NCI-H2171 (cell line): ENCODE measurements at regions not wholly inside any gene's neighbourhood (a gene's known extent, or its start where the extent isn't known, plus 50 kb on each side); places are given as distances from the start of the nearest gene placed in this dataset.

Source experiments
- DNase-seq: peaks from one replicate; lab custom pipeline; 2025; lab: John Stamatoyannopoulos, UW

GRCh38 chr19:31089681-31090080 is 259.6 kb downstream of the TSHZ3 start:
- no peak for DNase-seq

DNA sequence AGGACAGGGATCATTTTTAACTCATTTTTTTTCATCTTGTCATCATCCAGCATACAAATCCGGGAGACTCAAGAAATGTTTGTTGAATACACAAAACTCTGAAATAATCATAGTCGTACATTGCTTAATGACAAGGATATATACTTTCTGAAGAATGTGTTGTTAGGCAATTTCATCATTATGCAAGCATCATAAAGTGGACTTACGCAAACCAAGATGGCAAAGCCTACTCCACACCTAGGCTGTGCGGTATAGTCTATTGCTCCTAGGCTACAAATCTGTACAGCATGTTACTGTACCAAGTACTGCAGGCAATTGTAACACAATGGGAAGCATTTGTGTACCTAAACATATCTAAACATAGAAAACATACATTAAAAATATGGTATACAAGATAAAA is 264.1 kb downstream of the TSHZ3 start:
- no peak for DNase-seq

- DNase-seq: no peak
These were observed 266.1 kb downstream of the TSHZ3 start for GRCh38 chr19:31083105-31083504.

- no peak for DNase-seq
These were observed 274.0 kb downstream of the TSHZ3 start for GRCh38 chr19:31075146-31075655.

GRCh38 chr19:31074199-31075125 is 274.8 kb downstream of the TSHZ3 start:
- DNase-seq: no peak

DNA sequence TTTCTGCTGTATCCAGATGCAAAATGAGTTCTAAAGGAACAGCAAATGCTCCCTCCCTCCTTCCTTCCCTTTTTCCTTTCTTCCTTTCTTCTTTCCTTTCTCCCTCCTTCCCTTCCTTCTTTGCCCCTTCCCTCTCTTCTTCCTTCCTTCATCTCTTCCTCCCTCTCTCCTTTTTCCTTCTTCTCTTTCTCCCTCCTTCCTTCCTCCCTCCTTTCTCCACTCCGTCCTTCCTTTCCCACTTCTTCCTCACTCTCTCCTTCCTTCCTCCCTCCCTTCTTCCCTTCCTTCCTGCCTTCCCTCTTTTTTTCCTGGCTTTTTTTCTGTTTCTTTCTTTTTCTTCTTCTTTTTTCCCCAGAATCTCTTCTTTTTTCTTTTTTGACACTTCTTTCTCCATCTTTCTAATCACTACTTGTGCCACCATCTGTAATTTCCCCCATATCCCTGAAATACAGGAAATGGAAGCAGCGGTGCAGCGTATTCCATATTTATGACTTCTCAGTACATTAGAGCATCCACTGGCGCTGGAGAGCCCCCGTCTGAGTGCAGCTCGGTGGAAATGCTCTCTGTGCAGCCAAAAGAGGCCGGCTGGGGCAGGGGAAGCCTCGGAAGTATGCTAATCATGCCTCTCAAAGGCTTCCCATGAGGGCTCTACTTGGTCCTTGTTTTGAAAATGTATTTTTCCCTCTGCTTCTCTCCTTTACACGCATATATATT is 275.6 kb downstream of the TSHZ3 start:
- no peak for DNase-seq

- DNase-seq: no peak
These were observed 276.8 kb downstream of the TSHZ3 start for GRCh38 chr19:31072451-31072850.

- no peak for DNase-seq
These were observed 277.9 kb downstream of the TSHZ3 start for GRCh38 chr19:31071136-31071855.

DNA sequence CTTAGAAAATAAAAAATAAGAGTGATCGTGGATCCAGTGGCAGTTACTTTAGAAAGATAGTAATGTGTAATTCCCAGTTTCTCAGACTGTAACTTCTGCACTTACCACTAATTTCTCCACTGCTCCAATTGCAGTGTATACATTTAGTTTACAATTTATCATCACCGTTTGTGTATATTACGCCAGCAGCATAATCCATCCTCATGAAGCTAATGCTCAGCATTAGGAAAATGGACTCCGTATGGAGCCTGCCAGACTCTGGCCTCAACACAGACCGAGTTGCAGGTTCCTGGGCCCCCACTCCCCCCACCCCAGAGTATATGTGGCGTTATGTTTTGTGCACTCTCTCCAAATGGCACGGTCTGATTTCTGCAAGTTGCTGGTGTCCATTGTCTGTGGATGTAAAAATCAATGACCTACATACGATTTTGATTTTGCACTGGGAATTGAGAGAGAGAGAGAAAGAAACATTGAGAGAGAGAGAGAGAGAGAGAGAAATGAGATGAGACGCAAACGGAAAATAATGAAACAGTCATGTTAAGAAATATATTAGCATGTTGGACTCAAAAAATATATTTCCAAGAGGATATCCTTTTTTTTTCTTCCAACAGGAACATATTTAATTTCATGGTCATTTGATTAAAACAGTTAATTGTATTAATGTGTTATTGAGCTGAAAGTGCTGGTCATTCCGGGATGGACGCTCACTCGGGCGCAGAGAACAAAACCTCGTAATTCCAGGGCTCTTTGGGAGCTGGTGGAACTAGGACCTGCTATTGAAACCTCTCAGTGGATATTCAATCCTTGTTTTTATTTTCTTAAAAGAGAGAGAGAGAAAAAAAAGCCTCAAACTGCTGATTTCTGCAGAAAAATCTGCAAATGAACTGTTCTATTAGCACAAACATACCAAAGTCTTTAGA is 278.8 kb downstream of the TSHZ3 start:
- DNase-seq: no peak

DNA sequence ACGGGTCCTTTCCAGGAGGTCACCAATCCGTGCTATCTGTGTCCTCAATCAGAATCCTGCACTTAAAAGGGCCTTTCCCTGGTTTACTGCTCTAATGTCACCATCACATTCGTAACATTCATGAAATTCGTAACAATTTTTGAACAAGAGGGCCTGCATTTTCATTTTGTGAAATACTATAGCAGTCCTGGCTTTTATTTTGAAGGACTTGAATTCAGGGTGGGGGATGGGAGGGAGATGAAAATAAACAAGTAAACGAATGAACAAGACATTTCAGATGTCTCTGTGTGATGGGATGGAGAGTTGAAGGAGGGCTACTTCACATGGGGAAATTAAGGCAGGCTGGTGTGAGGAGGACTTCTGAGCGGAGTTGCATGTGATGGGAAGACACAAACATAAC is 281.0 kb downstream of the TSHZ3 start:
- no peak for DNase-seq

DNA sequence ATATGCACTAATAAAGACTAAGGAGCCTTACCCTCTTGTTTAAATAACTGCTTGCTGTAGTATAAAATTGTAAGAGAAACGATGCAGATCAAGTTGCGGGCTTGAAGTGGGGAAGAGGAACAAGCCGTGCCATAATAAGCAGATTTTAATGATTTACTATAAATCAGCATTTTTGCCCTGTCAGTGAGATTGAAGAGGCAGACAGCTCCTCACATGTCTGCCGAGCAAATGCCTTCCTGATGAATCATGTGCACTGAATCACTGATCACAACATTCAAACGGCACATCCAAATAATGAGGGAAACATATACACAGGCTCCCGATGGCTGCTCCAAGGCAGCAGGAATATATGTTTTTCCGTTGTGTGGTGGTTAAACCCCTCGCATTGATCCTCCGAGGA is 282.9 kb downstream of the TSHZ3 start:
- DNase-seq: no peak

- no peak for DNase-seq
These were observed 284.7 kb downstream of the TSHZ3 start for GRCh38 chr19:31064491-31064890.

DNA sequence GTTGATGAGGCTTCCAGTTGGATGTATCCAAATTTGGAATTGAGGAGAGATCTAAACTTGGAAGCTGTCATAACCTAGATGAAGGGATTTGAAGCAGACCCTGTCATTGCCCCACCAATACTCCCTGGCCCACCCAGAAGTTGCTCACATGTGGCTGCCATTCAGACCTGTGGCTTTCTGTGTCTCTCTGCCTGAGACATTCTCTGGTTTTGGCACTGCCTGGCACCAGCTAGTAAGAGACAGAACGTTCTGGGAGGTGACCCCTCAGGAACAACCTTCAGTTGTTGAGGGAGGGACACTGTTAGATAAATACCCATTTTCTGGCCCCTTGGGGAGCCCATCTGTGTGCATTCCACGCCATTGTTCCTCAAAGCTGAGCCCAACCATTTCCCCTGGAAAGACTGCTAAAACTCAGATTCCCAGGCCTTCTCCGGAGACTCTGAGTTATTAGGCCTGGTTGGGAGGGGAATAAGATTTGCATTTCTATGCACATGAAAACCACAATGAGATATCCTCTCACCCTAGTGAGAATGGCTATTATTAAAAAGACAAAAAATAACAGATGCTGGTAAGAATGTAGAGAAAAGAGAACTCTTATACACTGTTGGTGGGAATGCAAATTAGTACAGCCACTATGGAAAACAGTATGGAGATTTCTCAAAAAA is 290.4 kb downstream of the TSHZ3 start:
- no peak for DNase-seq

DNA sequence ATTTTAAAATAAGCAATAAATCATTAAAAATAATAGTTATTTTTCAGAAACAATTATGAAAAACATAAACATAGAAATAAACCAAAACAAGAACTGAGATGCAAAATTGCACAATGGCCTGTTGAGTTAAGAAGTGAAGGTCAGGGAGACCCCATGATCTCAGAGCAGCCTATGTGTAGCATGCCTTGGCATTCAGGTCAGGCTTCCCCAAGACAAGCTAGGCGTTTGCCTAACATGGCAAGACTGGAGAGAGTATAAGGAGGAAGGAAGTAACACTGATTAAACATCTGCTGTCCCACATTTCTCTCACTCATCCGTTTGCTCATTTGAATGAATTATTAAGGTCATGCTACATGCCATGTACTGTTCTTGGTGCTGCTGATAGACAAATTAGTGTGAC is 291.8 kb downstream of the TSHZ3 start:
- DNase-seq: no peak

- no peak for DNase-seq
These were observed 293.8 kb downstream of the TSHZ3 start for GRCh38 chr19:31055454-31055853.

- DNase-seq: no peak
These were observed 294.8 kb downstream of the TSHZ3 start for GRCh38 chr19:31054430-31054829.

- no peak for DNase-seq
These were observed 299.8 kb downstream of the TSHZ3 start for GRCh38 chr19:31049431-31049830.

GRCh38 chr19:31046024-31046423 is 303.2 kb downstream of the TSHZ3 start:
- no peak for DNase-seq

DNA sequence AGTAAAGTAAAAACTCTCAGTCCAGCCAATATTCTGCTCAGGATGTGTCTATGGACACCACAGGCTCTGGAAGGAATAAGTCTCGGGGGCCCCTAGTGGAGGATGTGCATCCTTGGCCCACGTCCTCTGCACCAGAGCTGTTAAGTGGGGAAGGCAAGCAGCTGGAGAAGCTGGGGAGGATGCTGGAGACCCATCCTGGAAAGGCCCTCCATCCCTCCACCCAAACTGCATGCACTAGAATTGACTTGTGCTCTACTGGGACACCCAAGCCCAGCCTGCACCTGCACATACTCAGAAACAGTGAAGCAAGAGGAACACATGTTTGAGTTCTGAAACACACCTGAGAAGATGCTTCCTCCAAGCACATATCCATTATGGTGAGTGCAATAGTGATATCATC is 307.8 kb downstream of the TSHZ3 start:
- DNase-seq: no peak

DNA sequence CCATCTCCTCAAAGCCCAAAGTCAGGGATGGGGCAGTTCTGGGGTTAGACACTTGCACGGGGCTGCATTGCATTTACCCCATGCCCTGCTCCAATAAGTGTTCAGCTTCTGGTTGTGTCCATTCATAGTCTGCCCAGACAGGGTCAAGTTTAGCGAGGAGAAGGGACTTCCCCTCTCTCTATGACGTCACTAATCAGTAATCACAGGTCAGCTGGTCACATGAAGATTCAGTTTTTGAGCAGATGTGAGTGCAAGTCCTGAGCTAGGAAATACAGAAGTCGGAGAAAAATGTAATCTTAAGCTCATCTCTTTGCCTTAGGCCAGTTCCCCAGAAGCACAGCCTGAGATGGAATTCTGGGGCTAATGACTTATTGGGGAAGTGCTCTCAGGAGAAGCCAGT is 310.1 kb downstream of the TSHZ3 start:
- no peak for DNase-seq
